Retinal pigment epithelial cell (primary cell): ENCODE measurements at regions not wholly inside any gene's neighbourhood (a gene's known extent, or its start where the extent isn't known, plus 50 kb on each side); places are given as distances from the start of the nearest gene placed in this dataset.

Source experiments
- DNase-seq: peaks from one replicate; pipeline ENCODE4 v3.0.0-alpha.2; 2010; ENCODE audit warnings: low read depth
- H3K4me3 ChIP-seq: 2 replicates; pipeline ENCODE4 v1.5.1; 2011; ENCODE audit warnings: mild to moderate bottlenecking, low read length, control low read depth, moderate library complexity
- TF ChIP-seq, protein P1 (sequence below): conservative IDR thresholded peaks from 2 replicates; pipeline ENCODE4 v1.5.1; 2011; ENCODE audit warnings: low read depth, low read length, control low read depth, inconsistent platforms

- TF ChIP-seq, protein P1, sequence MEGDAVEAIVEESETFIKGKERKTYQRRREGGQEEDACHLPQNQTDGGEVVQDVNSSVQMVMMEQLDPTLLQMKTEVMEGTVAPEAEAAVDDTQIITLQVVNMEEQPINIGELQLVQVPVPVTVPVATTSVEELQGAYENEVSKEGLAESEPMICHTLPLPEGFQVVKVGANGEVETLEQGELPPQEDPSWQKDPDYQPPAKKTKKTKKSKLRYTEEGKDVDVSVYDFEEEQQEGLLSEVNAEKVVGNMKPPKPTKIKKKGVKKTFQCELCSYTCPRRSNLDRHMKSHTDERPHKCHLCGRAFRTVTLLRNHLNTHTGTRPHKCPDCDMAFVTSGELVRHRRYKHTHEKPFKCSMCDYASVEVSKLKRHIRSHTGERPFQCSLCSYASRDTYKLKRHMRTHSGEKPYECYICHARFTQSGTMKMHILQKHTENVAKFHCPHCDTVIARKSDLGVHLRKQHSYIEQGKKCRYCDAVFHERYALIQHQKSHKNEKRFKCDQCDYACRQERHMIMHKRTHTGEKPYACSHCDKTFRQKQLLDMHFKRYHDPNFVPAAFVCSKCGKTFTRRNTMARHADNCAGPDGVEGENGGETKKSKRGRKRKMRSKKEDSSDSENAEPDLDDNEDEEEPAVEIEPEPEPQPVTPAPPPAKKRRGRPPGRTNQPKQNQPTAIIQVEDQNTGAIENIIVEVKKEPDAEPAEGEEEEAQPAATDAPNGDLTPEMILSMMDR, result no peak
- no peak for DNase-seq
- no peak overlapping the region for H3K4me3 ChIP-seq
Observed at GRCh38 chr18:39845106-39845505, 2109.9 kb upstream of the PIK3C3 start.

DNA sequence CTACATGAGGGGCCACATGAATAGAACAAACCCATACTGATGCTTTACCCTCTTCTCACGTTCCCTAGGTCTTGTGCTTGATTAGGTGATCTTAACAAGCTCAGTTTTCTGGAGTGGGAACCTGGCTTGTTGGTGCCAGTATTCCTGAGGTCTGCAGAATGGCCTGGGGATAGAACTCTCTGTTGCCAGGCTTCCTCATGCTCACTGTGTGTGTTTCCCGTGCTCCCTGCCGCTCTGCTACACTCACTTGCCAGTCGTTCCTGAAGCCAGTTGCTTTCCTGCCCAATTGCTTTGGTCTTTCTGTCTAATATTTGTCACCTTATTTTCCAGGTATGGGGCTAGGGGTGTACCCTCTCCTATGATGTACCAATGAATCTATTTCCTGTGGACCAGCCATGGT lies 2111.5 kb upstream of the PIK3C3 start:
- no peak overlapping the region for H3K4me3 ChIP-seq
- TF ChIP-seq, protein P1, result no peak
- no peak for DNase-seq

DNA sequence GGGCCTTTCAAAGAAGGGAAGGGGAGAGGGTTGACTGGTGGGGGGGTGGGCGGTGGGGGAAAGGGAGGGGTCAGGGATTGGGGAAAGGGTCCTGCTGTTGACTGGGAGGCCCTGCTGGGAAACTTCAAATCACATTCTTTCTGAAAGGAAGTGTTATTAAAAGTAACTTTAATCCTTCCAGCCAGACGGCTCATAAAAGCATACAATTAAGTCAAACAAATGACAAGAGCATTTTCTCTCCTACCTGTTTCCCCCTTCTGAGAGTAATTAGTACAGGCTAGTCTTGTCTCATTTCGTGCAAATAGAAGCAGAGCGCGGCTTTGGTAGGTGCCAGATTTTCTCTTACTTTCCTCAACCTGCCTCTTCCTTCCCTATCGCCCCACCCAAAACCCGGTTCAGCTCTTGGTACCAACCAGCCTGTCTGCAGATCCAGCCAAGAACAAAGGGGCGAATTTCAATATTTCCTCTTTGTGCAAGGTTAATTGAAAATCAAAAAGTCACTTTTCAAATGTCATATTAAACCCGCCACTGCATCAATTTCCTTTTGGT lies 2112.6 kb upstream of the PIK3C3 start:
- TF ChIP-seq, protein P1, result no peak
- DNase-seq, result no peak
- H3K4me3 ChIP-seq, result no peak overlapping the region

GRCh38 chr18:39841482-39842365 lies 2113.3 kb upstream of the PIK3C3 start:
- DNase-seq, result no peak
- TF ChIP-seq, protein P1, result peak; percentile 52
- H3K4me3 ChIP-seq, result peak overlapping the region; percentile 63

- no peak for DNase-seq
- TF ChIP-seq, protein P1, result no peak
- peak overlapping the region; percentile 63 for H3K4me3 ChIP-seq
Observed at GRCh38 chr18:39840856-39841481, 2114.1 kb upstream of the PIK3C3 start.

DNA sequence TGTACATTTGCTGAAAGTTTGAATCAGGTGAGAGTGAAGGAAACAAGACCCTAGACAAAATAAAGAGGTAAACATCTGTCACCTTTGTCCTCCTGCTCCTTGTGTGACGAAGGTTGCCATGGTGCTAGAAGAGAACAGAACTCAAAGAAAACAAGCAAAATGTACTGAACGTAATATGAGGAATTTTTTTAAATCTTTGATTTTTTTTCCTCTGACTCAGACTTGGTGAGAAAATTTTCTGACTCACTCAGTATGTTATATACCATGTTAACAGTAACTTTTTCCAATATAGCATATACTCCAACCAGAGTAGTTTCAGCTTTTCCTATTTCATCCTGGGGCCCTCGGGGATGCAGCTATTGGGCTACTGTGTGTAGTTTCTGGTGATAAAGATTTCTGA lies 2114.6 kb upstream of the PIK3C3 start:
- TF ChIP-seq, protein P1, result no peak
- H3K4me3 ChIP-seq, result no peak overlapping the region
- DNase-seq, result peak; percentile 63
